ENCODE measurements at regions not wholly inside any gene's neighbourhood (a gene's known extent, or its start where the extent isn't known, plus 50 kb on each side); places are given as distances from the start of the nearest gene placed in this dataset.

GRCh38 chr12:124489915-124490583 is 77.4 kb downstream of the NCOR2 start:
- no peak for DNase-seq (ENCODE audit: low read depth)

- no peak for DNase-seq (ENCODE audit: low read depth)
Measured at GRCh38 chr12:124489220-124489619, 78.2 kb downstream of the NCOR2 start.

DNA sequence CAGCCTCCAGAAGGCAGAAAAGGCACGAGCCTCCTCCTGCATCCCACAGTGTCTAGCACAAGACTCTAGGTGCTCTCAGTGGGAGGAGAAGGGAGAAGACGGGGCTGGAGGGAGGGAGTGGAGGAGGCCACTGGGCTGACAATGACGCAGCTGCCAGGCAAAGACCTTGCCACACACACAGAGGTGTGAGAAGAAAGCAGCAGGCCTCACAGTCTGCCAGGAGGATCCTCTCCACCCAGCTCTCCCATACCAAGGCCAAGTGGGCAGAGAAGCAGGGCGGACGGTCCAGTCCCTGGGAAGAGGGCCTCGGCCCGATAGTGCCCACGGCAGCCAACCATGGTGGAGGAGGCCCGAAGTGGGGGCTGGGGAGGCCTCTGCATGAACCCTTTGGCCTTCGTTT is 78.9 kb downstream of the NCOR2 start:
- DNase-seq (ENCODE audit: low read depth) = no peak

DNA sequence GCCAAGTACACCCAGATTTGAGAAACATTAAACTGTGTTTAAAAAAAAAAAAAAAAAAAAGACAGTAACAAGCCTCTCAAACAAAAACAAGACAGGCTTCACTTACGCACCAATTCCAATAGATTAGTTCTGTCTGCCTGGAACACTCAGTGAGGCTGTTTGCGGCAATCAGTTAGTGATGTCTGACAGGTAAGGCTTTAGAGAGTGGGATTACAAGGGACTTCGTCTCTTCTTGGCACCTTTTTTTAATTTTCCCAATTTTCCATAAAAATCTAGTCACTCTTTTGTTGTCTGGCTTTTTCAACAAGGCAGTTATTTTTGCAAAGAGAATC is 79.6 kb downstream of the NCOR2 start:
- DNase-seq (ENCODE audit: low read depth) = no peak

- DNase-seq (ENCODE audit: low read depth) = no peak
Measured at GRCh38 chr12:124487066-124487833, 80.2 kb downstream of the NCOR2 start.

DNA sequence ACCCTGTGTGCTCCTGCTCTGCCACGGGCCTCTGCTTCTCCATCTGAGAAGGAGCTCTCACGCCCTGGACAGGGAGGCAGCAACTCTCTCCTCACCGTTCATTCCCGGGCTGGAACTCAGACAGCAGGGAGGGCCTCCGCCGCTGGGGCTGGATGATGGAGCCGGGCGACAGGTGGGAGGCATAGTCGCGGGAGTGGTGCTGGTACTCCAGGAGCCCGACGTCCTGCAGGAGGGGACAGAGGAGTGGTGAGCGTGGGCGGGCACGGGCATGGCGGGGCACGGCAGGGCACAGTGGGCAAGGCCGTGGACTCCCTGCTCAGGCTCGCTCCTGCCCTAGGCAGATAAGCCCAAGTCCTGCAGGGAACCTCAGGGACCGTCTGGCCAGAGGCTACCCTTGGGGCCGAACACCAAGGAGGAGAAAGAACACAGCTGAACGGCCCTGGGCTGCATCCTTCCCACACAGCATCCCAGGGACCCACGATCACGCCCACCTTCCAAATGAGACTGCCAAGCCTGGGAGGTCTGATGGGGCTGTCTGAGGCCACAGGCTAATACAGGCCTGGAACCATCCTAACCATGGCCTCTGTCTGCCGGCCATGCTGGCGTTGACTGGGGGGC is 81.0 kb downstream of the NCOR2 start:
- DNase-seq (ENCODE audit: low read depth) = no peak

DNA sequence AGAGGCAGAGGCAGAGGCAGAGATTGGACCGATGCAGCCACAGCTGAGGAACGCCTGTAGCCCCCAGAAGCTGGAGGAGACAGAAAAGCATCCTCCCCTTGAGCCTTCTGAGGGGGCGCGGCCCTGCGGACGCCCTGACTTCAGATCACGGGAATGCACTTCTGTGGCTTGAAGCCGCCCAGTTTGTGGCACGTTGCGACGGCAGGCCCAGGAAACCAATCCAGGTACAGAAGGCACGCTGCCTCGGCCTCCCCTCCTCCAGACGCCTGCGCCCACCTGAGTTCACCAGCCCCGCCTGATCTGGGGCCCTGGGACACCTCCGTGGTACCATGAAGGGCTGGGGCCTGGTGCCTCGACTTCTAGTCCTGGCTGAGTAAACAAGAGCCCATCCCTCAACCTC is 82.0 kb downstream of the NCOR2 start:
- DNase-seq (ENCODE audit: low read depth) = no peak

GRCh38 chr12:124484526-124484953 is 82.9 kb downstream of the NCOR2 start:
- DNase-seq (ENCODE audit: low read depth) = no peak

- no peak for DNase-seq (ENCODE audit: low read depth)
Measured at GRCh38 chr12:124484067-124484466, 83.3 kb downstream of the NCOR2 start.

DNA sequence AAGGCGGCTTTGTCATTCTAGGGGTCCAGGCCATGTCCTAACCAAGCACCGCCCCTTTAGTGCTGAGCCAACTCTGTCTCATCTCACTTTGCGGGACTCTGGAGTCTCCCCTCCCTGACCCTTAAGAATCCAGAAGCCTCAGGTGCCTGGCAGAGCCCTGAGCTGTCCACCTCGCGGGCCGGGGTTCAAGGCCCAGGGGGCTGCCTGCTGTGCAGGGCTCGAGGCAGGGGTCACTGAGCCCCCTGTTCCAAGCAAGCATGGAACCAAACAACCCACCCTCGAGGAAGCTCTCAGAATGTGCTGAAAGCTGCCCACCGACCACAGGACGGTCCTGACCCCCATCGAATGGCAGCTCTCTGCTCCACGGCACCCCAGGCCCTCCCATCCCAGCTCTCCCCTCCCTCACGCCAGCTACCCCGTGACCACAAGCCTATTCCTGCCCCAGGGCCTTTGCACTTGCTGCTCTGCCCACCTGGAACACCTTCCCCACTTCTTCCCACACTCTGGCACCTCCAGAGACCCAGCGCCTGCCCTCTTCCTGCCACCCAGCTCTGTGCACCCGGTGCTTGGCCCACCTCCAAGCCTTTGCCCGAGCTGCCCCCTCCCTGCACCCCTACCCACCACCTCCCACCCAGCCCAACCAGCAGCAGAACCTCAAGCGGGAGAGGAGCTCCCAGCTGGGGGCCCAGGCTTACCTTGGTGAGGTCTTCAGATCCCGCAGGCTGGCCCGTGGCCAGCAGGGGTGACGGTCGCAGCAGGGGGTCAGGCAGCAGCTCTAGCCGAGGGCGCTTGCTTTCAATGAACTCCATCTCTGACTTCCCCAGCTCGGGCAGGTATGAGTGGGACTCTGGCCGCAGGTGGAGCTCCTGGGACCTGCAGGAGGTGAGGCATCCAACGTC is 84.3 kb downstream of the NCOR2 start:
- DNase-seq (ENCODE audit: low read depth) = no peak

DNA sequence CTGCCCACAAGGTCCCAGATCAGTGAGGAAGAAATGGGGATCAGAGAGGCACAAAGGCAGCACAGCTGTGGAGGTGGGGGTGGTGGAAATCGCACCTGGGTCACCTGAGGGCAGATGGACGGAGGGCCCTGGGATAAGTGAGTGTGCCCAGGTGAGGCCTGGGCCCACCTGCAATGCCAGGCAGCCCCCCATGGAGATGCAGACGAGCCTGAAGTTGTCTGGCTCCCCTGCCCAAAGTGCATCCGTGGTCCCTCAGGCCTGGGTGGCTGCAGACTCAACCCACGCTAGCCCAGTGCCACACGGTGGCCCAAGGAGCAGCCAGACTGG is 84.9 kb downstream of the NCOR2 start:
- no peak for DNase-seq (ENCODE audit: low read depth)

DNA sequence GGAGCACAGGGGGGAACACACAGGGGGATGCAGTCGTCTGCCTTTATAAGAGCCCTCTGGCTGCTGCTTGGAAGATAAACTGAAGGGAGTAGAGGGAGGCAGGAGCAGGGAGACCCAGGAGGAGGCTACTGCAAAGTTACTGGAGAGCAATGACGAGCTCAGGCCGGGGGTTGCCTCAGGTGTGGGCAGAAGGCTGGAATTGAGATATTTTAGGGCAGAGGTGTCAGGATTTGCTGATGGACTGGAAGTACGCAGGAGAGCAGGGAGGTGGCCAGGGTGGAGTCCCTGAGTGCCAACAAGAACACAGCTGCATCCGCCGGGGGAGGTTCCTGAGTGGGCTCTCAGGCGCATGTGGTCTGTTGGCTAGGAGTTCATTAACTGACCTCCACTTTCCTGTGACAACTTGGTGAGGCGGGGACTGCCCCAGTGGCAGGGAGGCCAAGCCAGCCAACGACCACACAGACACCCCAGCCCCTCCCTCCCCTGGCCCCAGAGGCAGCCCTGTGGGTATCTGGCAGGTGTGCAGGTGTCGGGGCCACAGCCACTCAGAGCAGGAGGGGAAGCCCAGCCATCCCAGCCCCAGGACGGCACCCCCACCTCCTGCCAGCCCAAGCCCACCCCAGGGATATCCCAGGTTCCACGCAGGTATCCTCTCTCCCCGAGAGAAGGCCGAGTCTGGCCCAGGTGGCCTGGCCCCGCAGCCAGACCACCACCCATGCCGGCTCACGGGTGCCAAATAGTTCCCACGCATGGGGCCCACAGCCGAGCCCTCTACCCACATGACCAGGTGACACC is 85.4 kb downstream of the NCOR2 start:
- no peak for DNase-seq (ENCODE audit: low read depth)

- DNase-seq (ENCODE audit: low read depth) = peak; percentile 70
Measured at GRCh38 chr12:124481257-124481750, 86.1 kb downstream of the NCOR2 start.

DNA sequence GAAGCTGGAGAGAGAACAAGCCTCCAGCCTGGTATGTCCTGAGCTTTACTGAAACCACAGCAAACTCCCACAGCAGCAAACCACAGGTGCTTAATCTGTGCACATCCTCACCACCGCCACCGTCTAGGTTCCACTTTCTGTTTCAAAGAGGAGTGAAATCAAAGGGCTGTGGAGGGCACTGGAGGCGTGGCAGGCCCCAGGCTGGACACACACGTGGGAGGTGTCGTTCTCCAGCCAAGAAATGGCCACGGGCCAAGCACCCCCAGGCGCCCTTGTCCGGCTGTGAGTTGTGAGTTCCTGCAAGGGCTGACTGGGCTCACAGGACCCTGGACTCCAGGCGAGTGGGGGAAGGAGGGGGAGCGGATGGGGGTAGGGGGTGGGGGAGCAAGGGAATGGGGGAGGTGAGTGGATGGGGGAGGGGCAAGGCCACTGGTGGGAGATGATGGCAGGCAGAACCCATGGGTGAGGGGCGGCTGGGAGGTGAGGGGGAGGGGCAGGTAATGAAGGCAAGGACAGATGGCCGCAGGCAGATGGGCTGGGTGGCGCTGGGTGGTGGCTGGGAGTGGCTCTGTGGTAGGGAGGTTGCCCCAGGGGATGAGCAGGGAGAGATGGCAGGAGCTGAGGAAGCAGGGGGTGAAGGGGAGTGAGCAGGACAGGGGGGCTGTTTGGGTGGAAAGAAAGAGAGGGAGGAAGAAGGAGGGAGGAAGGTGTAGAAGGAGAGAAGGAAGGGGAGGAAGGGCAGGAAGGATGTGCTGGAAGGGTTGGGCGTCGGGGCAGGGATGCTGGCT is 86.7 kb downstream of the NCOR2 start:
- DNase-seq (ENCODE audit: low read depth) = peak; percentile 97

- no peak for DNase-seq (ENCODE audit: low read depth)
Measured at GRCh38 chr12:124479680-124480468, 87.5 kb downstream of the NCOR2 start.

DNA sequence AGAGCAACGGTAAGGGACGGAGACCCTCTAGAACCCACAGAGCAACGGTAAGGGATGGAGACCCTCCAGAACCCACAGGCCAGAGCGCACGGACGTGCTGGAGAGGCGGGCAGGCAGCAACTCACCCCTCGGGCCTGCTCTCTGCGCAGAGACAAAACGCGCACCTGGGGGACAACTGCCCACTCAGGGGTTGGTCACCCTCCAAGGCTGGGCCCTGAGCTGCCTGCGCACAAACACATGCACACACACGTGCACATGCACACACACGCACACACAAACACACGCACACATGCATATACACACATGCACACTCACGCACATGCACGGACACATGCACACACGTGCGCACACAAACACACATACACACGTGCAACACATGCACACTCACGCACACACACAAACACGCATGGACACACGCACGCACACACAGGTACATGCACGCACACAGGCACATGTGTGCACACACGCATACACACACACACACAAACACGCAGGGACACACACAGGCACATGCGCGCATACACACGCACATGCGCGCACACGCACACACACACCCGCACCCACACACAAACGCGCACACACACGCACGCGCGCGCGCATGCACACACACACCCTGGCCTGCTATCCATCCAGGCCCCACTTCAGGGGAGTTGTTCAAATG is 88.3 kb downstream of the NCOR2 start:
- no peak for DNase-seq (ENCODE audit: low read depth)

- no peak for DNase-seq (ENCODE audit: low read depth)
Measured at GRCh38 chr12:124478416-124478815, 89.0 kb downstream of the NCOR2 start.

DNA sequence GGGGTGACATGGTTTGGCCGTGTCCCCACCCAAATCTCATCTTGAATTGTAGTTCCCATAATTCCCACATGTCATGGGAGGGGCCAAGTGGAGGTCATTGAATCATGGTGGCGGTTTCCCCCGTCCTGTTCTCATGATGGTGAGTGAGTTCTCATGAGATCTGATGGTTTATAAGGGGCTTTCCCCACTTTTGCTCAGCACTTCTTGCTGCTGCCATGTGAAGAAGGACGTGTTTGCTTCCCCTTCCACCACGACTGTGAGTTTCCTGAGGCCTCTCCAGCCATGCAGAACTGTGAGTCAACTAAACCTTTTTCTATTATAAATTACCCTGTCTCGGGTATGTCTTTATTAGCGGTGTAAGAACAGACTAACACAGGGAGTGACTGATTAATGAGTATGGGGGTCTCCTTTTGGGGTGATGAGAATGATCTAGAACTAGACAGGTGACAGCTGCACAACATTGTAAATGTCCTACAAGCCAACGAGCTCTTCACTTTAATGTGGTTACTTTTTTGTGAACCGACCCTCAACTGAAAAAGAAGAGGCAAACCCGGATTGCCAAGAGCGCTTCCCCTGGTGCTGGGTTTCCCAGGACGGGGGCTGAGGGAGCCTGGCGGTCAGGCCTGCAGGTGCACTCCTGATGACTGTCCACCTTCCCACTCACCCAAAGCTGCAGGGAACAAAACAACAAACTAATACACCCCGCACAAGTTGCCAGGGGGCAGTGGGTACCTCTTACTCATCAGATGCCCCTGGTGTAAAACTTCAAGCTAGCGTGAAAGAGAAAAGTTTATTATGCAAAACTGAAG is 90.1 kb downstream of the NCOR2 start:
- no peak for DNase-seq (ENCODE audit: low read depth)
